ENCODE measurements at regions not wholly inside any gene's neighbourhood (a gene's known extent, or its start where the extent isn't known, plus 50 kb on each side); places are given as distances from the start of the nearest gene placed in this dataset.
"Not testable (repeated sequence)": the region's sequence is repeated elsewhere in the genome, so short reads cannot be mapped to it uniquely, and the experiment has no call there.

- Histone ChIP-seq H3K27me3 (ENCODE audit: control insufficient read depth, extremely low read depth, insufficient read depth, low read length) (no peaks in the 10 kb centered on the region), H3K9me3 (ENCODE audit: control insufficient read depth, low read depth, low read length) (no peaks in the 10 kb centered on the region)
- FAIRE-seq: no peak
These were observed 165.8 kb upstream of the JUN start for GRCh38 chr1:58949551-58950220.

DNA sequence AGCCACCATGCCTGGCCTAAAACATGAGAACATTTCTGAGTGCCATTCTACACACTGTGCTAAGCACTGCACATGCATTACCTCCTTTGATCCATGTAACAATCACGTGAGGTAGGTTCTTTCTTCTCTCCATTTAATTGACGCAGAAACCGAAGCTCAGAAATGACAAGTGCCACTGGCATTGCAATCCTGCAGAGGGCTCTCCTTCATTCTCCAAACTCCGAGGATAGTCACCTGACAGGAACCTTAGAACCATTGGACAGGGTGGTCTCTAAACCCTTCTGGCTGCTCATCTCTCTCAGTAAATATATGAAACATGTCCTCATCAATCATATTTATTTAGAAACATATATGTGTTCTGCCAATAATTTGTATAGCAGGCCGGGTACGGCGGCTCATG, 167.1 kb upstream of the JUN start:
- Histone ChIP-seq H3K79me2 (ENCODE audit: control insufficient read depth, insufficient read depth, low read length) (no peaks in the 10 kb centered on the region), H3K4me1 (ENCODE audit: control insufficient read depth, extremely low read depth, insufficient read depth, low read length) (no peaks in the 10 kb centered on the region), H3K4me2 (ENCODE audit: control insufficient read depth, extremely low read depth, insufficient read depth, low read depth, low read length) (no peak overlapping the region), H3K4me3 (ENCODE audit: control insufficient read depth in 2 of 3, extremely low read depth in 1 of 3, insufficient read depth in 2 of 3, low read depth in 1 of 3, low read length in 3 of 3) (no peak overlapping the region), H4K20me1 (ENCODE audit: control insufficient read depth, extremely low read depth, insufficient read depth, low read length) (no peaks in the 10 kb centered on the region), H3K27me3 (ENCODE audit: control insufficient read depth, extremely low read depth, insufficient read depth, low read length) (no peaks in the 10 kb centered on the region), H3K27ac (ENCODE audit: control insufficient read depth, insufficient read depth, low read length) (no peak overlapping the region), H3K9me3 (ENCODE audit: control insufficient read depth, low read depth, low read length) (no peaks in the 10 kb centered on the region), H2AFZ (ENCODE audit: control insufficient read depth, low read length) (no peak overlapping the region), H3K9me1 (ENCODE audit: control insufficient read depth, extremely low read depth, insufficient read depth, low read length) (no peaks in the 10 kb centered on the region), H3K9ac (ENCODE audit: control insufficient read depth, extremely low read depth, insufficient read depth, low read length) (no peak overlapping the region), H3K36me3 (ENCODE audit: control insufficient read depth in 2 of 2, extremely low read depth in 1 of 2, insufficient read depth in 2 of 2, low read length in 2 of 2) (no peaks in the 10 kb centered on the region)
- TF ChIP-seq EZH2 (IDR thresholded peaks at IDR 0.05; ENCODE audit: low read length): no peak
- dilution Hi-C loops (cut with MboI; ENCODE audit: extremely low pct_ligation_motif_present, low sequenced_read_pairs): no loop called here
- DNase-seq (ENCODE audit: low read depth, low spot score) (no peak), FAIRE-seq (no peak)

More at GRCh38 chr1:58949551-58950220, 165.8 kb upstream of the JUN start:
- H3K4me3 ChIP-seq (ENCODE audit: control insufficient read depth in 2 of 3, extremely low read depth in 1 of 3, insufficient read depth in 2 of 3, low read depth in 1 of 3, low read length in 3 of 3): no peak overlapping the region
- no peaks in the 10 kb centered on the region for H3K36me3 ChIP-seq (ENCODE audit: control insufficient read depth in 2 of 2, extremely low read depth in 1 of 2, insufficient read depth in 2 of 2, low read length in 2 of 2)
- H3K4me1 ChIP-seq (ENCODE audit: control insufficient read depth, extremely low read depth, insufficient read depth, low read length): no peaks in the 10 kb centered on the region
- no peak for DNase-seq (ENCODE audit: low read depth, low spot score)
- dilution Hi-C loops (cut with MboI; ENCODE audit: extremely low pct_ligation_motif_present, low sequenced_read_pairs): no loop called here
- no peak overlapping the region for H3K4me2 ChIP-seq (ENCODE audit: control insufficient read depth, extremely low read depth, insufficient read depth, low read depth, low read length)
- no peak overlapping the region for H3K9ac ChIP-seq (ENCODE audit: control insufficient read depth, extremely low read depth, insufficient read depth, low read length)
- H3K79me2 ChIP-seq (ENCODE audit: control insufficient read depth, insufficient read depth, low read length): no peaks in the 10 kb centered on the region
- no peak overlapping the region for H2AFZ ChIP-seq (ENCODE audit: control insufficient read depth, low read length)
- H3K9me1 ChIP-seq (ENCODE audit: control insufficient read depth, extremely low read depth, insufficient read depth, low read length): no peaks in the 10 kb centered on the region
- no peak overlapping the region for H3K27ac ChIP-seq (ENCODE audit: control insufficient read depth, insufficient read depth, low read length)
- TF ChIP-seq EZH2 (IDR thresholded peaks at IDR 0.05; ENCODE audit: low read length): no peak
- no peaks in the 10 kb centered on the region for H4K20me1 ChIP-seq (ENCODE audit: control insufficient read depth, extremely low read depth, insufficient read depth, low read length)

GRCh38 chr1:58953951-58954350, 170.1 kb upstream of the JUN start:
- FAIRE-seq; DNase-seq (ENCODE audit: low read depth, low spot score); H3K4me2 ChIP-seq (ENCODE audit: control insufficient read depth, extremely low read depth, insufficient read depth, low read depth, low read length); H4K20me1 ChIP-seq (ENCODE audit: control insufficient read depth, extremely low read depth, insufficient read depth, low read length); H3K27ac ChIP-seq (ENCODE audit: control insufficient read depth, insufficient read depth, low read length); H3K27me3 ChIP-seq (ENCODE audit: control insufficient read depth, extremely low read depth, insufficient read depth, low read length); dilution Hi-C loops (cut with MboI; ENCODE audit: extremely low pct_ligation_motif_present, low sequenced_read_pairs); H3K79me2 ChIP-seq (ENCODE audit: control insufficient read depth, insufficient read depth, low read length); H3K9ac ChIP-seq (ENCODE audit: control insufficient read depth, extremely low read depth, insufficient read depth, low read length); H2AFZ ChIP-seq (ENCODE audit: control insufficient read depth, low read length); H3K9me1 ChIP-seq (ENCODE audit: control insufficient read depth, extremely low read depth, insufficient read depth, low read length); H3K9me3 ChIP-seq (ENCODE audit: control insufficient read depth, low read depth, low read length); H3K4me1 ChIP-seq (ENCODE audit: control insufficient read depth, extremely low read depth, insufficient read depth, low read length); H3K36me3 ChIP-seq (ENCODE audit: control insufficient read depth in 2 of 2, extremely low read depth in 1 of 2, insufficient read depth in 2 of 2, low read length in 2 of 2); H3K4me3 ChIP-seq (ENCODE audit: control insufficient read depth in 2 of 3, extremely low read depth in 1 of 3, insufficient read depth in 2 of 3, low read depth in 1 of 3, low read length in 3 of 3): not testable (repeated sequence)

GRCh38 chr1:58963287-58963686, 179.4 kb upstream of the JUN start:
- H3K4me3 ChIP-seq (ENCODE audit: control insufficient read depth in 2 of 3, extremely low read depth in 1 of 3, insufficient read depth in 2 of 3, low read depth in 1 of 3, low read length in 3 of 3); H3K4me1 ChIP-seq (ENCODE audit: control insufficient read depth, extremely low read depth, insufficient read depth, low read length); FAIRE-seq; H3K9me1 ChIP-seq (ENCODE audit: control insufficient read depth, extremely low read depth, insufficient read depth, low read length); H4K20me1 ChIP-seq (ENCODE audit: control insufficient read depth, extremely low read depth, insufficient read depth, low read length); DNase-seq (ENCODE audit: low read depth, low spot score); H3K4me2 ChIP-seq (ENCODE audit: control insufficient read depth, extremely low read depth, insufficient read depth, low read depth, low read length); H3K9me3 ChIP-seq (ENCODE audit: control insufficient read depth, low read depth, low read length); H2AFZ ChIP-seq (ENCODE audit: control insufficient read depth, low read length); dilution Hi-C loops (cut with MboI; ENCODE audit: extremely low pct_ligation_motif_present, low sequenced_read_pairs); H3K9ac ChIP-seq (ENCODE audit: control insufficient read depth, extremely low read depth, insufficient read depth, low read length); H3K79me2 ChIP-seq (ENCODE audit: control insufficient read depth, insufficient read depth, low read length); H3K36me3 ChIP-seq (ENCODE audit: control insufficient read depth in 2 of 2, extremely low read depth in 1 of 2, insufficient read depth in 2 of 2, low read length in 2 of 2); H3K27ac ChIP-seq (ENCODE audit: control insufficient read depth, insufficient read depth, low read length); H3K27me3 ChIP-seq (ENCODE audit: control insufficient read depth, extremely low read depth, insufficient read depth, low read length): not testable (repeated sequence)
